GM19328 (cell line): ENCODE measurements at regions not wholly inside any gene's neighbourhood (a gene's known extent, or its start where the extent isn't known, plus 50 kb on each side); places are given as distances from the start of the nearest gene placed in this dataset.
A peak's percentile ranks its signal among the peaks of the same experiment; 100 is the strongest.
"Not testable (repeated sequence)": the region's sequence is repeated elsewhere in the genome, so short reads cannot be mapped to it uniquely, and the experiment has no call there.

Source experiments
- ATAC-seq: cut with Tn5 transposase; IDR thresholded peaks from one replicate; pipeline ENCODE4 v1.9.1; 2021; ENCODE audit warnings: mild to moderate bottlenecking, moderate library complexity; ENCODE audit not compliant: unreplicated experiment

DNA sequence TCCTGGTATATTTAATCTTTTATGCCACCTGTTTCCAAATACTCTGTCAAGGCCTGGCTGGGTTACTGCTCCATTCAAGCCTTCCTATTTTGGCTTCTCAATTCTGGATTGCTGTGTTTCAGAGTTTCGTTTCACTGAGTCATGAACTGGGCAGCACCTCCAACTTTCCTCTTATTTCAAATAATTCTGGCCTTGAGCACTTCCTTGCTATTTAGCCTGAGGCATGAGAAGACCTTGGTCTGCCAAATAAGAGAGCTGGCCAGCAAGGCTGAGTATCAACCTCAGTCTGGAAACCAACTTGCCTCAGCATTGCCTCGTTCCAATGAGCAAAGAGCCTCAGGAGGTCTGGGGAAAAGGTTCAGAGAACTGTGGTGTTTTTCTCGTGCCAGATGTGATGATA is 66.6 kb downstream of the TNFAIP3 start:
- no peak for ATAC-seq

DNA sequence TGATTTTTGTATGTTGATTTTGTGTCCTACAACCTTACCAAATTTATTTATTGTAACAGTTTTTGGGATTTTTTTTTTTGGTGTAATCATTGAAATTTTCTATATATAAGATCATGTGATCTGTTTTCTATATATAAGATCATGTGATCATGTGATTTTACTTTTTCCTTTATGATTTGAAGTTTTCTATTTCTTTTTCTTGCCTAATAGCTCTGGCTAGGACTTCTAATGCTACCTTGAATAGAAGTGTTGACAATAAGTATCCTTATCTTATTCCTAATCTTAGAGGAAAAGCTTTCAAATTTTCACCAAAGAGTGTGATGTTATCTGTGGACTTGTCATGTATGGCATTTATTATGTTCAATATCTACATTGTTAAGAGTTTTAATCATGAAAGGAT is 69.7 kb downstream of the TNFAIP3 start:
- no peak for ATAC-seq

DNA sequence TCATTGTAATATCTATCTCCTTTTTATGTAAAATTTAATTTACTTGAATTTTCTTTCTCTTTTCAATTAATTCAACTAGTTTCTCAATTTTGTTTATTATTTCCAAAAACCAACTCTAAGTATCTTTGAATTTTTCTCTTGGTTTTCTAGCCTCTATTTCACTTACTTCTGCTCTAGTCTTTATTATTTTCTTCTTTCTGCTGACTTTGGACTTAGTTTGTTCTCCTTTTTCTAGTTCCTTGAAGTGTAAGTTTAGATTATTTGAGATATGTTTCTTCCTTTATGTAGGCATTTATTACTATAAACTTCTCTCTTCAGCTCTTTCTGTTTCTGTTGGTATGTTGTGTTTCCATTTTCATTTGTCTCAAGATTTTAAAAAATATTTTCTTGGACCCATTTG is 70.8 kb downstream of the TNFAIP3 start:
- no peak for ATAC-seq

DNA sequence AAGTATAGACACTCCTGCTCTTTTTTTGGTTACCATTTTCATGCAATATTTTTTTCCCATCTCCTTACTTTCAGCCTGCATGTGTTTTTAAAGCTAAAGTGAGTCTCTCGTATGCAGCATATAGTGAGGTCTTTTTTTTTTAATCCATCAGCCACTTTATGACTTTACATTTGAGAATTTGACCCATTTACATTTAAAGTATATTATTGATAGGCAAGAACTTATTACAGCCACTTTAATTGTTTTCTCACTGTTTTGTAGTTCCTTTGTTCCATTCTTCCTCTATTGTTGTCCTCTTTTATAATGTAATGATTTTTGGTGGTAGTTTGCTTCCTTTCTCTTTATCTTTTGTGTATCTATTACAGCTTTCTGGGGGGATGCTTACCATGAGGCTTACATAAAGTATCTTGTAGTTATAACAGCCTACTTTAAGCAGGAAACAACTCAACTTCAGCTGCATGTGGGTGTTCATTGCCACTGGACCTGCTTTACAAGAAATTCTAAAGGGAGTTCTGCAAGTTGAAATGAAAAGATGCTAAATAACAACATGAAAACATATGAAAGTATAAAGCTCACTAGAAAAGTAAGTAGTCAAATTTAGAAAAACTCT is 71.8 kb downstream of the TNFAIP3 start:
- ATAC-seq, result no peak

DNA sequence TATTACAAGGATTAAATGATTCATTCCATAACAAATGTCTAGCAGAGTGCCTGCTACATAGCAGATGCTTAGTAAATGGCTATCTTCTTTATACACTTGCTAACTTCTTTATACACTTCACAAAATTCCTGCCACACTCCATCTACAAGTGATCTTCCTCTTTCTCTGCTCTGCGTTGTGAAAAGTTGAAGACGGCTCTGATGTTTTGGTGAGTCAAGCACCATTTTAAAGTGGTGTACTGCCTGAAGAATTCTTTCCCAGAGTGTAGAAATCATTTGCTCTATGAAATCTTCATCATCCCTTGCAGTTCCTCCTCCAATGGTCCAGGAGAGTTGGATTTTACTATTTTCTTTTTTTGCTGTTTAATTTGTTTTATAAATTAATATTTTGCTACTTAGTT is 74.9 kb downstream of the TNFAIP3 start:
- ATAC-seq, result no peak

DNA sequence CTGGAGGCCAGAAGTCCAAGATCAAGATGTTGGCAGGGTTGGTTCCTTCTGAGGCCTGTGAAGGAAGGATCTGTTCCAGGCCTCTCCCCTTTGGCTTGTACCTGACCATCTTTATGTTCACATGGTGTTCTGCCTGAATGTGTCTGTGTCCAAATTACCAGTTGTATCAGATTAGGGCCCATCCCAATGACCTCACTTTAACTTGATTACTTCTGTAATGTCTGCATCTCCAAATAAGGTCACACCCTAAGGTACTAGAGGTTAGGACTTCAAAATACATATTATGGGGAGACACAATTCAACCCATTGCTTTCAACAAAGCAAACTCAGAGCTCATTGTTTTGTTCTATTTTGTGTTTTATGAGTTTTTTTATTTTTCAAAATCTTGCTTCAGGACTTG is 75.7 kb downstream of the TNFAIP3 start:
- ATAC-seq, result no peak

DNA sequence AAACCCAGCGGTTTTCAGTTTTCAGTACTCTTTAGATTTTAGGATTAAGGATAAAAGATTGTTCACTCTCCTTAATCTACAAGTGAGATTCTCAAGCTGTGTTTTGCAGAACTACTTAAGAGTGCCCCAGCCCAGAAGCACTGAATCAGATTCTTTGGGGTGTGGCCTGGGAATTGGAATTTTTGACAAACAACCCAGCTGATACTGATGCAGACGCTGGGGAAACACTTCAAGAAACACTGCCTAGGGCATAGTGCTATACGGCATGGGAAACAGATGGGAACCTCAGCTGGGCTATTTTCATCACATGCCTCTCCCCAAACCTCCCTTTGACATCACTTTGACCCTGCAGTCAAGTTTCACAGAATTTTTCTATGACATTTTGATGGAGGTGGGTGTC is 77.3 kb downstream of the TNFAIP3 start:
- ATAC-seq, result not testable (repeated sequence)

DNA sequence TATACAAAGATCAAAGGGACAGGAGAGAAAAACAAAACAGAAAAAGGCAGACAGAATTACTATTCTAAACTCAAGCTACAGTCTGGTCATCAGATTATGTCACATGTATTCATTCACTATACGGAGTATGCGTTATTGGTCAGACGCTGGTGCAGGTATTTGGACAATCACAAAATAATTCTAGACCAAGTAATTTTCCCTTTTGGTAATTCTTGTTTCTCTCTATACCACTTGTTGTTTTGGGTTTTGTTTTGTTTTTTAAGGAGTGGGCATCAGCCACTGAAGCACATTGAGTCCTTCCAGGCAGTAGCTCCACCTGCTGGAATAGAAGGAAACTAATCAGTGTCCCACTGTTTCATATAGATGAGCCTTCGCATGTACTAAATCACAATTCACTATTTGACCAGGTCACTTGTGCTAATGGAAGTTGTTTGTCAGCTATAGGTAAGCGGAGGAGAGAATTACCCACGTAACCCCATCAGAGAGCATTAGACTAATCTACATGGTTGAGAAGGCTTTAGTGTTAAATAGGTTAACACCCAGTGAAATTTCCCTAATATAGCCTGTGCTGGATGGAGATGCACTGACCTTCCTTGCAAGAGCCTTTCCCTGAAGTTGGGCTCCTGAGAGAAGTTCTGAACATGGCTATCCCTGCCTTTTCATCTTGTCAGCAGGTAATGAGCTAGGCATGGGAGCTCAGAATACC is 77.9 kb downstream of the TNFAIP3 start:
- ATAC-seq, result peak; percentile 51

DNA sequence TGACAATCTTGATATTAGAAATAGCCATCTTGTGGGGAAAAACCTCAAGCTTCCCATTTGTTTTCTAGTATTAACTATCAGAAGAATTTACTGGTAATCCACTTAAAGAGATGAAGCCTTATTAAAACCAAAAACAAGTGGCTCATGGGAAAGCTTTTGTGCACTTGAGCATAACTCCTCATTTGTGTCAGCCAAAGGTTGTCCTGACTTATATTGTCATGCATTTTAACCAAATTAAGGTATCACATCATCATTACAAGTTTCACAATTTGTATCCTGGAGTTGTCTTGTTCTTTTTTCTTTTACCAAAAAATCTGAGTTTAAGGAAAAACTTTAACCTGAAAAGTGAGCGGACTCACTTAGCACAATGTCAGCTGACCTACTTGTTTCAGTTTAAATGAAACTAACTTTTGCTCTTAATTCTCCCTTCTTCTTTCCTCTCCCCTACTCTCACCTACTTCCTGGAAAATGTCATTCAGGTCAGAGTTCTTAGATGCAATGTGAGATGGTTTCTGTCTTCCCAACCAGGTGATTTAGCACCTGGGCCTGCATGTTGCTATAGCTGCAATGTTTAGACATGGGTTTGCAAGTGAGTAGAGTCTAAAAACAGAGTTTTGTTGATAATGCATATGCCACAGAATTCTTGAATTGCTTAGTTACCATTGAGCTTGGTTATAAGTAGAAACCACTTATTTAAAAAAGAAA is 82.8 kb downstream of the TNFAIP3 start:
- peak; percentile 46 for ATAC-seq

DNA sequence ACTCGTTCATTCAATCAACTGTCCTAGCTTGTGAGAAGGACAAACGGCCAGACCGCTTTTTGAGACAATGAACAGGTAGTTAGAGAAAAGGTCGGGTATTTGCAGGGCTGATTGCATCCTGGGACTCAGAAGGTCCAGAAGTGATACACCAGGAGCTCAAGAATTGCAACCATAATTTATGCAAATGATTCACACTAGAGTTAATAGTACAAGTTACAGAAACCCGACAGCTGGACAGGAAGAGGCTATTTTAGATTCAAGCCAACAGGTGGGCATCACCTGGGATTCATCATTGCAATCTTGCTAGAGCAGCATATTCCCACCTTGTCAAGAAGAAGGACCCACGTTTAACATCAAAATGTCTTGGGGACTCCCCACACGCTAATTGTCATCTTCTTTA is 83.5 kb downstream of the TNFAIP3 start:
- no peak for ATAC-seq

DNA sequence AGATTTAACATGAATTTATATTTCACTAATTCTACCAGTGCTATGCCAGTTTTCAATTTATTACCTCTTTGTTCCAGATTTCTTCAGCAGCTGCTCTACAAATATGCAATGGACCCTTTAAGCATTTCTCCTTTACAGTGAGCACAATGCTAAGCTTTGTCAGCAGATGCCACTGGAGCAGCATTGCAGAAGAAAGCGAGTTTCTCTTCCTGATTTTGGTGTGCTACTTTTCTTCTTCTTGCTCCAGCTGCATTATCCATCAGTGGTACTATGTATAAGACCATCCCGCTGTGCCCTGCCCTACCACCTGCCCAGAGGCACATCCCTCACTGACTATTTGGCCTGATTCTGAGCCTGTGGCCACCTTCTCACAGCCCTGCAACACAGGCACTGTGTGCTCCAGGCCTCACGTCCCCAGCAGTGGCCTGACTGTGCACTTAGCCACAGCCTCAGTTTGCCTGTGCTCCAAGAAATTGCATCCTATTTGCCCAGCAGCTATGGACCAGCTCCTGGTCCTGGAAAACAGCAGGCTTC is 84.1 kb downstream of the TNFAIP3 start:
- peak; percentile 47 for ATAC-seq

DNA sequence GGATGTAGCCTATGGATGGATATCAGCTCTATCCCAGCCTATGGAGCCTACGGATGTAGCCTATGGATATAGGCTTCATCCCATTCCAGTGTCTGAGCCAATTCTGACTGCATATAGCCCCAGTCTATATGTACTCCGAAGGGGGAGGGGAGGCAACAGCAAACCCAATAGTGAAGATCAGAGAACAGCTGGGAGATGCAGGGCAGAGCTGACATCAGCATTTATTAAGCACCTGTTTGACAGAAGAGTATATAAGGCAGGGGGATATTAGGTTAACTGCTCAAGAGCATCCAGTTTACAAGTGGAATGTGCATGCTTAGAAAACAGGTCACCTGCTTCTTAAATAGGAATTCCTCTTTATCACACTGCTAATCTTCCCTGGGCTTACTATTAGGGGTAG is 85.2 kb downstream of the TNFAIP3 start:
- no peak for ATAC-seq

DNA sequence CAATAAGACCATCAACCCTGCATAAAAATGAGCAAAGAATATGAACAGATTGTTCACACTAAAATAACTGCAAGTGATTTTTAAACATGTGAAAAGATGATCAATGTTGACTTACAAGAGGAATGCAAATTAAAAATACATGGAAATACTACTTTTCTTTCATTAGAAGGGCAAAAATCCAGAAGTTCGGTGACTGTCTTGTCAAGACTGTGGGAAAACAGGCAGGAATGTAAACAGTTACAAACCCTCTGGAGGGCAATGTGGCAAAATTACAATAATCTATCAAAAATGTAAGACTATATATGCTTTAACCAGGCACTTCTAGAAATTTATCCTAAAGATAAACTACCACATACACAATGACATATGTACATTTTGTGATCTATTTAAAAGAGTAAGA is 86.7 kb downstream of the TNFAIP3 start:
- no peak for ATAC-seq

DNA sequence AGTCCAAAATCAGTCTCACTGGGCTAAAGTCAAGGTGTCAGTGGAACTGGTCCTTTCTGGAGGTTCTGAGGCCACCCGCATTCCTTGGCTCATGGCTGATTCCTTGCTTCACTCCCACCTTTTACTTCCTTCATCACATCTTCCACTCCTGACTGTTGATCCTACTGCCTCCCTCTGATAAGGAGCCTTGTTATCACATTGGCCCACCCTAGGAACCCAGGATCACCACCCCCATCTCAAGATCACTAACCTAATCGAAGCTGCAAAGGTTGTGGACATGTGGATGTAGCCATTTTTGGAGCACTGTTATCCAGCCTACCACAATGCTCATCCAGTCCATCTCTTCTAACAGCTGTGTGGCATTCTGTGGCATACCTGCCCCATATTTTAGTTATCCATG is 87.2 kb downstream of the TNFAIP3 start:
- ATAC-seq, result no peak

DNA sequence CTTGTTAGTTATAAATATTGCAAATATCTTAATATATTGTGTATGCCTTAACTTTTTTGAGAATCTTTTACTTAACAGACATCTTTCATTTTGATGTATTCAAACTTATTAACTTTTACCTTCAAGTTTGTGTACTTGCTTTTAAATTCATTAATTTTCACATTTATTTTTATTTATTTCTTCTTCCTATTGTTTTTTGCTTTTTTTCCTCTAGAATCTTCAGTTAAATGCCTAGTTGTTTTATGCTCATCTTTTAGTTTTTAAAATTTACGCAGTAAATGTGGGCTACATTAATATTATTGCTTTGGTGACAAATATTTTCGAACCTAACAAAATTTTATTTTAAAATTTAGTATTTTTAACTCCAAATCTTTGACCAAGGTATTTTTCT is 89.0 kb downstream of the TNFAIP3 start:
- ATAC-seq, result no peak

DNA sequence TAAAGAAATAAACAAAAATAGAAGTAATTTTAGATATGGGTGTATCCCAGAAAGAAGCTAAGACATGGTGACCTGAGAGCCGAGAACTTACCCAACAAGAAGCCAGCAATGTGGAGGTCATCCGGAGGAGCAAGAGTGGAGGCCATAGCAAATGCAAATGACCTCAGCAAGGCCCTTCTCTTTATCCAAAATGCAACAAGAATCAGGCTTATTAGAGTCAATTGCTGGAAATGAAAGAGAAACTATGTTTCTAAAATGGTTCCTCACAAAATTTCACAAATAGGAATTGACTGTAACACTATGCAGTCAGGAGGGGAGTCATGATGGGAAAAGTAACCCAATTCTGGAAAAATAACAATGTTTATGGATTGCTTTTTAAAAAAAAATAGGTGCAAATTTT is 90.4 kb downstream of the TNFAIP3 start:
- ATAC-seq, result no peak

DNA sequence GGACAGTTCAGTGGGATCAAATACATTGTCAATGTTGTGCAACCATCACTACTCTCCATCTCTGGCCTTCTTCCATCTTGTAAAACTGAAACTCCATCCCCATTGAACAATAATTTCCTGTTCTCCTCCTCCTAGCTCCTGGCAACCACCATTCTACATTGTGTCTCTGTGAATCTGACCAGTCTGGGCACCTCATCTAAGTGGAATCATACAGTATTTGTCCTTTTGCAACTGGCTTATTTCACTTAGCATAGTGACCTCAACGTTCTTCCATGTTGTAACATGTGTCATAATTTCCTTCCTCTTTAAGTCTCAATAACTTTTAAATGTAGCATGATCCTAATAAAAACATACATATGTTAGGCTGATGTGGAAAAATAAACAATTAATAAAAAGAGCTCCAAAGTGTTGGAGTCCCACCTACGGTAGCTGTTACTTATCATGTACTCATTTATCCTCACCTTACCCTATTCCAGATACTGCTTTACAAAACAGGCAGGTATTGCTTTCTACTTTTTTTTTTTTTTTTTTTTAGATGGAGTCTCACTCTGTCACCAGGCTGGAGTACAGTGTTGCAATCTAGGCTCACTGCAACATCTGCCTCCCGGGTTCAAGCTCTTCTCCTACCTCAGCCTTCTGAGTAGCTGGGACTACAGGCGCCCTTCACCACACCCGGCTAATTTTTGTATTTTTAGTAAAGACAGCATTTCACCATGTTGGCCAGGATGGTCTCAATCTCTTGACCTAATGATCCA is 91.9 kb downstream of the TNFAIP3 start:
- ATAC-seq, result no peak

DNA sequence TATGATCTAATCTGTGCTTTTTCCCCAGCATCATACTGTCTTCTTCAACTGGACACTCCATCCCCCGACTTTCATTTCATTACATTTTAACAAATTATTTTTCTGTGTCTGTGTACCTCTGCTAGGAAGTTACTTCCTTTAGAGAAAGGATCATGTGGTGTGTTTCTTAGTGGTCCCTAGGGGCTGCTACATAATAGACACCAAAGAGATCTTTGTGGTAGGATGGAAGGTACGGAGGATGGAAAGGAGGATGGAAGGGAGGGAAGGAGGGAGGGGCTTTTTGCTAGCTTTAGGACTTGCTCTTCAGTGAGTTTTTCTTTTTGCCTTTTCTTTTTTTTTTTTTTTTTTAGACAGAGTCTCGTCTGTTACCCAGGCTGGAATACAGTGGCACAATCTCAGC is 95.7 kb downstream of the TNFAIP3 start:
- ATAC-seq, result no peak

DNA sequence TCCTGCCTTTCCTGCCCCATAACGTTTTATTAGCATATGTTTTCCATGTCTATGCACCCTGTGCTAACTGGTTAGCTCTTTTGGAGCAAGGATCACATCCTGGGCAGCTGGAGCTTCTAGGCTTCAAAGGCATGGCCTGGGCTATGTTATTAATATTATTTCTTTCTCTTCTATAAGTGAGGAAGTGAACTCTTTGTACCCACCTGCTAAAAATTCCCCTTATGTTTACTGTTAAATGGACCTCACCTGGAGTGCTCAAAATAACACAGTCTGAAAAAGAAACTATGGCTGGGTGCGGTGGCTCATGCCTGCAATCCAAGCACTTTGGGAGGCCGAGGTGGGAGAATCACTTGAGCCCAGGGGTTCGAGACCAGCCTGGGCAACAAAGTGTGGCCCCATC is 97.8 kb downstream of the TNFAIP3 start:
- no peak for ATAC-seq

DNA sequence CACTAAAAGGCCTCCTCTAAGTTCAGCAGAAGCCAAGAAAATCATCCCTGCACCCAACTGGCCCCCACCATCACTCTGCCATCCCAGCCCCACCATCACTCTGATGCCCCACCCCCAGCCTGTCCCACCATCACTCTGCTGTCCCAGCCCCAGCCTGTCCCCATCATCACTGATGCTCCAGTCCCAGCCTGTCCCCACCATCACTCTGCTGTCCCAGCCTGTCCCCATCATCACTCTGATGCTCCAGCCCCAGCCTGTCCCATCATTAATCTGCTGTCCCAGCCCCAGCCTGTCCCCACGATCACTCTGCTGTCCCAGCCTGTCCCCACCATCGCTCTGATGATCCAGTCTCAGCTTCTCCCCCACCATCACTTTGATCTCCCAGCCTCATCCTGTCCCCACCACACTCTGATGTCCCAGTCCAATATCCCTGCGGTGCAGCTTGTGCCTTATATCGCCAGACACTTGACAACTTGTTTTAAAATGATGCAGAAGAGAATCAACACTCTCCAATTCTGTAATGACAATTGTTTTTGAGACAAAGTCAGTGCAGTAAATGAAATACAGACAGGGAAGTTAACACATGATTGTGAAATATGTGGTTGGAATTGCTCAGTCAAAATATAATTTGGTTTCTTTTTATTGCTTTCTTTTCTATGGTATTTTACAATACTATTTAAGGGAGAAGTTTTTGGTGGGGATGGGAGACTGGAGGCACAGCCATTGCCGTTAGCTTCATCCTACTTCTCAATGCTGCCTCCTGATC is 100.8 kb downstream of the TNFAIP3 start:
- ATAC-seq, result no peak

DNA sequence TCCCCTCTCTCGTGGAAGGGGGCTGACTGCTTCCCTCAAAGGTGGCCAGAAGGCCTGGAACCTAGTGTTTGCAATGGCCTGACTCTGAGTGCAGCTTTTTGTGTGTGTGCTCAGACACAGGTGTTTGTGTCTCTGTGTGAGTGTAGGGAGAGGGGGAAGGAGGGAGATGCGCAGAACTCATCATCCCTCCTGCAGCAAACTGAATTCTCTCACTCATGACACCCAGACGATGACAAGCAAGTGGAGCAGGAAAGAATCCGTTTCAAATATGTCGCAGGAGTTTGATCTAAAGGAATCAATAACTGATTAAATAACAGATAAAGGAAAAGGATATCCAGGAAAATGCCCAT is 101.4 kb downstream of the TNFAIP3 start:
- ATAC-seq, result no peak
